Prostate gland (tissue), 2 donors: ENCODE measurements at regions not wholly inside any gene's neighbourhood (a gene's known extent, or its start where the extent isn't known, plus 50 kb on each side); places are given as distances from the start of the nearest gene placed in this dataset.

Experiments
- DNase-seq: peaks from one replicate; pipeline ENCODE4 v3.0.0-alpha.2; 2019; ENCODE audit warnings: low spot score
- H3K27ac ChIP-seq, 2 donors: fragments of 200-600 bp; sonication (generic); 2 replicates each; pipeline ENCODE4 v1.5.1; 2017 to 2019
- H3K27me3 ChIP-seq: fragments of 200-600 bp; sonication (generic); replicated peaks from 2 replicates; pipeline ENCODE4 v1.5.1; 2019; ENCODE audit not compliant: insufficient read depth
- H3K36me3 ChIP-seq, 2 donors: fragments of 200-600 bp; sonication (generic); 1 replicate in 1 of 2; 2 replicates in 1 of 2; pipeline versions ENCODE4 v1.5.1 to v1.8.1; 2017 to 2019
- H3K4me1 ChIP-seq: fragments of 200-600 bp; sonication (generic); replicated peaks from 2 replicates; pipeline ENCODE4 v1.5.1; 2019
- H3K4me3 ChIP-seq, 2 donors: fragments of 200-600 bp; sonication (generic); 2 replicates each; pipeline ENCODE4 v1.5.1; 2017 to 2019
- H3K9me3 ChIP-seq: fragments of 200-600 bp; sonication (generic); 2 replicates; pipeline ENCODE4 v1.5.1; 2017
- CTCF ChIP-seq, 4 experiments: fragments of 200-600 bp in 2 of 4; fragments of 450-650 bp in 2 of 4; sonication (generic) in 2 of 4; IDR thresholded peaks; 1 replicate in 3 of 4; 2 replicates in 1 of 4; pipeline ENCODE4 v1.5.1; 2016 to 2019; ENCODE audit warnings: antibody characterized with exemption in 4 of 4, mild to moderate bottlenecking in 2 of 4, moderate library complexity in 2 of 4
- POLR2A ChIP-seq: fragments of 450-650 bp; IDR thresholded peaks from one replicate; pipeline ENCODE4 v1.6.1; 2016; ENCODE audit warnings: antibody characterized with exemption, mild to moderate bottlenecking
- POLR2AphosphoS5 ChIP-seq: sonication (generic); formaldehyde crosslinking; IDR thresholded peaks from one replicate; pipeline ENCODE4 v1.6.1; 2017; ENCODE audit warnings: antibody characterized with exemption
- WGBS: methylation state at CpG from one replicate; pipeline ENCODE4 v1.1.5; 2018; 5-methylcytosine and 5-hydroxymethylcytosine counted together
- intact Hi-C: fragments of 100-400 bp; cut with DNase I; formaldehyde crosslinking; loops from one replicate; pipeline ENCODE4 v1.14.2; 2022

- H3K36me3 ChIP-seq, result no peaks in the 10 kb centered on the region
- WGBS, result 26% methylated on average over 1 of the region's 1 CpG
- H3K4me1 ChIP-seq, result no peaks in the 10 kb centered on the region
- DNase-seq, result no peak
- H3K27ac ChIP-seq, result no peak overlapping the region
- no peaks in the 10 kb centered on the region for H3K27me3 ChIP-seq
- TF ChIP-seq POLR2AphosphoS5 (no peak), CTCF (IDR thresholded peaks at IDR 0.05) (no peak), POLR2A (no peak)
- no peaks in the 10 kb centered on the region for H3K9me3 ChIP-seq
- no peak overlapping the region for H3K4me3 ChIP-seq
- intact Hi-C loops, result no loop called here
These were observed 1542.6 kb downstream of the PLA2G4A start for GRCh38 chr1:188371295-188371806.

GRCh38 chr1:188372821-188373220 is 1544.1 kb downstream of the PLA2G4A start:
- WGBS, result 79% methylated on average over 2 of the region's 2 CpGs
- no peak for TF ChIP-seq POLR2AphosphoS5
- no peak for TF ChIP-seq POLR2A
- TF ChIP-seq CTCF (IDR thresholded peaks at IDR 0.05), result no peak
- no peaks in the 10 kb centered on the region for H3K36me3 ChIP-seq
- no peaks in the 10 kb centered on the region for H3K9me3 ChIP-seq
- no peak overlapping the region for H3K4me3 ChIP-seq
- H3K27ac ChIP-seq, result no peak overlapping the region
- no peaks in the 10 kb centered on the region for H3K4me1 ChIP-seq
- no peaks in the 10 kb centered on the region for H3K27me3 ChIP-seq
- intact Hi-C loops, result no loop called here
- no peak for DNase-seq

GRCh38 chr1:188382851-188383250 is 1554.1 kb downstream of the PLA2G4A start:
- no peaks in the 10 kb centered on the region for H3K4me1 ChIP-seq
- H3K9me3 ChIP-seq, result no peaks in the 10 kb centered on the region
- no peak overlapping the region for H3K27ac ChIP-seq
- DNase-seq, result no peak
- H3K36me3 ChIP-seq, result no peaks in the 10 kb centered on the region
- TF ChIP-seq POLR2A, result no peak
- TF ChIP-seq CTCF (IDR thresholded peaks at IDR 0.05), result no peak
- no peak for TF ChIP-seq POLR2AphosphoS5
- intact Hi-C loops, result no loop called here
- no peak overlapping the region for H3K4me3 ChIP-seq
- WGBS, result 93% methylated on average over 2 of the region's 2 CpGs
- H3K27me3 ChIP-seq, result no peaks in the 10 kb centered on the region

- Histone ChIP-seq H3K9me3 (no peaks in the 10 kb centered on the region), H3K27me3 (no peaks in the 10 kb centered on the region), H3K4me3 (no peak overlapping the region), H3K36me3 (no peaks in the 10 kb centered on the region), H3K4me1 (no peaks in the 10 kb centered on the region), H3K27ac (no peak overlapping the region)
- DNase-seq, result no peak
- 81% methylated on average over 5 of the region's 5 CpGs for WGBS
- TF ChIP-seq CTCF (IDR thresholded peaks at IDR 0.05) (no peak), POLR2A (no peak), POLR2AphosphoS5 (no peak)
- intact Hi-C loops, result no loop called here
These were observed 1557.4 kb downstream of the PLA2G4A start for GRCh38 chr1:188386161-188386560.

- Histone ChIP-seq H3K4me3 (no peak overlapping the region), H3K4me1 (no peaks in the 10 kb centered on the region), H3K27ac (no peak overlapping the region), H3K27me3 (no peaks in the 10 kb centered on the region), H3K9me3 (no peaks in the 10 kb centered on the region), H3K36me3 (no peaks in the 10 kb centered on the region)
- DNase-seq, result no peak
- TF ChIP-seq CTCF (IDR thresholded peaks at IDR 0.05) (no peak), POLR2AphosphoS5 (no peak), POLR2A (no peak)
- 74% methylated on average over 3 of the region's 3 CpGs for WGBS
- intact Hi-C loops, result no loop called here
These were observed 1557.9 kb downstream of the PLA2G4A start for GRCh38 chr1:188386666-188387065.
